ENCODE measurements at regions not wholly inside any gene's neighbourhood (a gene's known extent, or its start where the extent isn't known, plus 50 kb on each side); places are given as distances from the start of the nearest gene placed in this dataset.

DNA sequence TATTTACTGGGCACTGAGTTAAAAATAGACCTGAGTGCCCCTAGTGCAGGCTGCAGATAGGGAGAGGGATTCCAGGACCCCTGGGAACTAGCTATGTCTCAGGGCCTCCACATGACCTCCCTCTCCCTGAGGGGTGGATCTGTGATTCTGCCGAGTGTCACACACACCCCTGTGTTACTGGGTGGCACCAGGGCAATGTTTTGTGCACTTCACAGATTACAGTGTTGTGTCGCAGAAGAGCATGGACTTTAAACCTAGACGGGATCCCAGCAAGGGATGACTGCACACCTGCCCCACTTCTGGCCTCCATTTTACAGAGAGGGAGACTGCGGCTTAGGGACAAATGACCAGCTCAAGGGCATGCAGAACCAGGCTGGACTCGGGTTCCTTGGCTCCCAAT lies 65.6 kb downstream of the ZFP36L2 start:
- H3K4me1 ChIP-seq (ENCODE audit: control insufficient read depth, insufficient read depth, low read length) = peaks cover 33% of the 10 kb centered on the region
- no peak overlapping the region for H3K9ac ChIP-seq (ENCODE audit: low read depth, low read length)
- no peak overlapping the region for H3K4me3 ChIP-seq (ENCODE audit: low read length)
- no peaks in the 10 kb centered on the region for H3K27me3 ChIP-seq (ENCODE audit: control insufficient read depth, insufficient read depth, low read length)
- H3K9me3 ChIP-seq (replicated peaks; ENCODE audit: low read length) = no peaks in the 10 kb centered on the region
- no peak overlapping the region for H3K4me2 ChIP-seq (ENCODE audit: low read length)
- no peaks in the 10 kb centered on the region for H3K36me3 ChIP-seq (ENCODE audit: insufficient read depth, low read length)

DNA sequence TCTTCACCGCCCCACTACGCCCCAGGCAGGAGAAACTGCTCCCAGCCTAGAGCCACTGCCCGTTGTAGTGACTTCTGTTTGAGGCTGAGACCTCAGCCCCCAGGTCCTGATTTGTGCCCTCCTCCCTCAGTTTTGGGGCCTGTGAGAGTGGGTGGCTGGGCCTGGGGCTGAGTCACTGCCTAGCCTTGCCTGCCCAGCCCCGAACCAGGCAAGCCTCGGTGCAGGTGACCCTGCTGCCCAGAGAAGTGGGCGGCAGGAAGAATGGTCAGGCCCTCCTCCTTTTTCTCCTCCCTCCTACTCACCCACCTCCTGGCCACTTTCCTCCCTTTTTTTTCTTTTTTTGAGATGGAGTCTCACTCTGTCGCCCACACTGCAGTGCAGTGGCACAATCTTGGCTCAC lies 66.6 kb downstream of the ZFP36L2 start:
- Histone ChIP-seq H3K4me2 (ENCODE audit: low read length) (peak overlapping the region; percentile 67), H3K36me3 (ENCODE audit: insufficient read depth, low read length) (no peaks in the 10 kb centered on the region), H3K9ac (ENCODE audit: low read depth, low read length) (peak overlapping the region; percentile 77), H3K4me3 (ENCODE audit: low read length) (no peak overlapping the region), H3K9me3 (replicated peaks; ENCODE audit: low read length) (no peaks in the 10 kb centered on the region), H3K27me3 (ENCODE audit: control insufficient read depth, insufficient read depth, low read length) (no peaks in the 10 kb centered on the region), H3K4me1 (ENCODE audit: control insufficient read depth, insufficient read depth, low read length) (peaks cover 33% of the 10 kb centered on the region)

DNA sequence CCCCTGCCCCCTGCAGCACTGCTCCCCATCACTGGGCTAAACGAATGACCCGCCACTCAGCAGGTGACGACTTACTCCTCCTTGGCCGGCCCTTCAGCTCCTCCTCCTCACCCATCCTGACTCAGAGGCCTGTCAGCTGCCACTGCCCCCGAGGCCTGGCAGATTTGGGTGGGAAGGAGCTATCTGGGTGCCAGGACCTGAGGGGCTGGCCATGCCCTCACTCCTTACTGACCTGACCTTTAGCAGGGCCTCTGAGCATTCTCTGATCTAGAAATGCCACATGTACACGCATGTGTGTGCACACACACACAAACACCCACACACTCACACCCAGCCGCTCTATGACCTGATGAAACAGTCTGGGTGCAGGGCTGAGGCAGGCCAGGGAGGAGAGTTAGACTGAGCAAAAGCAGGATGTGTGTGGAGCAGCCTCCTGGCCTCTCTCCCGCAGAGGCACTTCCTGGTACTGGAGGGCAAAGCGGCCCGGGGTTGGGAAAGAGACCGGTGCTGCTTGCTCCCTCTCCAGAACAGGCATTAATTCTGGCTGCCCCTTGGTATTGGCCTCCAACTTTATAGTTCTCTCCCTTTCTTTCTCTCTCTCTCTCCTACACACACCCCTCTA lies 68.0 kb downstream of the ZFP36L2 start:
- peaks cover 33% of the 10 kb centered on the region for H3K4me1 ChIP-seq (ENCODE audit: control insufficient read depth, insufficient read depth, low read length)
- H3K4me2 ChIP-seq (ENCODE audit: low read length) = peak overlapping the region; percentile 67
- no peaks in the 10 kb centered on the region for H3K36me3 ChIP-seq (ENCODE audit: insufficient read depth, low read length)
- peak overlapping the region; percentile 34 for H3K4me3 ChIP-seq (ENCODE audit: low read length)
- H3K9me3 ChIP-seq (replicated peaks; ENCODE audit: low read length) = no peaks in the 10 kb centered on the region
- H3K27me3 ChIP-seq (ENCODE audit: control insufficient read depth, insufficient read depth, low read length) = no peaks in the 10 kb centered on the region
- peak overlapping the region; percentile 77 for H3K9ac ChIP-seq (ENCODE audit: low read depth, low read length)

DNA sequence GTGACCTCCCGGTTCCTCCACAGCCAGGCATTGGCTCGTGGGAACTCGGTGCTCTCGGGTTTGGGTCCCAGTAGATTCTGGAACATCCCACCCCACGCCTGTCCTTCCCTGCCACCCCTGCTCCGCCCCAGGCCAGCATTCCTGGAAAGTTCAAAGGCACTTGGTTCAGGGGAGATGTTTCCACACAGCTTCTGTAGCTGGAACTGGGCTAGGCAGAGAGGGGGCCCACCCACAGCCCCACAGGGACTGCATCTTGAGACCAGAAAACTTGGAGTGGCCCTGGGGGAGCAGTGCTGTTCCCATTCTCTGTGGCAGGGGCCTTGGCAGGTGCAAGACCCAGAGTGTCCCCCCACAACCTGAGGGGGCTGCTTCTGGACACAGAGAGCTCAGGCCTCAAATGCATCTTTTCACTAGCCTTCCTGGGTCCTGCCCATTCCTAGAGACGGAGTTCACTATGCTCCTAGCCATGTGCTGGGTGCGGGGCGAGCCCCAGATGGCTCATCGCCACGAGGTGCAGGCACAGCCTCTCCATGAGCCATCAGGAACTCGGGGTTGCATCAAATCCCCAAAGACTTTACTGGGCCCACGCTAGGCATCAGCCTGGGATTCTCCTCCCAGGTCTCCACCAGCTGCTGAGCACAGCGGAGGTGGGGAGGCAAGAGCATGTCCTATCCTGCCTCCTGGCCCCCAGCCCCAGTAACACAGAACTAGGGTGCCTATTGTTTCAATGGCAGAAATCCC lies 68.7 kb downstream of the ZFP36L2 start:
- H3K27me3 ChIP-seq (ENCODE audit: control insufficient read depth, insufficient read depth, low read length) = no peaks in the 10 kb centered on the region
- peak overlapping the region; percentile 67 for H3K4me2 ChIP-seq (ENCODE audit: low read length)
- H3K9ac ChIP-seq (ENCODE audit: low read depth, low read length) = peak overlapping the region; percentile 77
- no peaks in the 10 kb centered on the region for H3K36me3 ChIP-seq (ENCODE audit: insufficient read depth, low read length)
- H3K4me3 ChIP-seq (ENCODE audit: low read length) = no peak overlapping the region
- no peaks in the 10 kb centered on the region for H3K9me3 ChIP-seq (replicated peaks; ENCODE audit: low read length)
- H3K4me1 ChIP-seq (ENCODE audit: control insufficient read depth, insufficient read depth, low read length) = peaks cover 33% of the 10 kb centered on the region

DNA sequence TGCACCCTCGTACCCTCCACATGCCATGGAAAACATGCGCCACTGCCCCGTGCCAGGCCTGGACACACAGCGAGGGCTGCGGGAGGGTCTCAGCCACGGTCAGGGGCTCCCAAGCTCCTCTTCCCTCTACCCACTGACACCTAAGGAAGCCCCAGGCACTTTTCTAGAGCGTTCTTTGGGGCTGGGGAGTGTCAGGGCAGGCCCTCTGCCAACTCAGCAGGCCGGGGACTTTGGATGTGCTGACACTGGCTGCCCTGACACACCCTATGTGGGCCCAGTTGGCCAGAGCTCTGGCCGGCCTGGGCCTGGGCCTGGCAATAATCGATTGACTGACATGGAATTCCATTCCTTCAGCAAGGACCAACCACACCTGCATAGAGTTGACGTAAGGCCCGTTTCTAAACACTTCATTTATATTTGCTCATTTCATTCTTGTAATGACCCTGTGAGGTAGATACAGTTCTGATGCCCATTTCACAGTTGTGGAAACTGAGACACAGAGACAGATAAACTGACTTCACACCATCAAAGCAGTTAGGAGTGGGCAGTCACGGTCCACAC lies 70.5 kb downstream of the ZFP36L2 start:
- H3K4me3 ChIP-seq (ENCODE audit: low read length) = no peak overlapping the region
- no peaks in the 10 kb centered on the region for H3K27me3 ChIP-seq (ENCODE audit: control insufficient read depth, insufficient read depth, low read length)
- no peaks in the 10 kb centered on the region for H3K36me3 ChIP-seq (ENCODE audit: insufficient read depth, low read length)
- H3K9ac ChIP-seq (ENCODE audit: low read depth, low read length) = no peak overlapping the region
- H3K4me2 ChIP-seq (ENCODE audit: low read length) = no peak overlapping the region
- no peaks in the 10 kb centered on the region for H3K9me3 ChIP-seq (replicated peaks; ENCODE audit: low read length)
- H3K4me1 ChIP-seq (ENCODE audit: control insufficient read depth, insufficient read depth, low read length) = peaks cover 33% of the 10 kb centered on the region

DNA sequence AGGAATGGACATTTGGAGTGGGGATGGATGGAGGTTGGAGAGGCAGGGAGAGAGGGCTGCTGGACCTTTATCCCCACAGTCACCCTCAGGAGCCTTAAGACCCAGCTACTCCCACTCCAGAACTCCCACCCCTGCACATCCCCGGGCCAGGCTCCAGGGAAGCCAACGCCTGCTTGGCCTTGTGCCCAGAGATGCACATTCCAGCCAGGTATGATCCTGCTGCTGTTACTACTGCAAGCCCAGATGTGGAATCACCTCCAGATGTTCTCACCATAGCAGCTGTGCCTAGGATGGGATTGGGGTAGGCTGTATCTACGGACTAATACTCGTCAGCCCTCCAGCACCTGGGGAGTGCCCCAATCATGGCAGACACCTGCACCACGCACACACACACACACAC lies 71.7 kb downstream of the ZFP36L2 start:
- Histone ChIP-seq H3K27me3 (ENCODE audit: control insufficient read depth, insufficient read depth, low read length) (no peaks in the 10 kb centered on the region), H3K4me2 (ENCODE audit: low read length) (no peak overlapping the region), H3K36me3 (ENCODE audit: insufficient read depth, low read length) (no peaks in the 10 kb centered on the region), H3K9me3 (replicated peaks; ENCODE audit: low read length) (no peaks in the 10 kb centered on the region), H3K4me1 (ENCODE audit: control insufficient read depth, insufficient read depth, low read length) (peaks cover 24% of the 10 kb centered on the region), H3K4me3 (ENCODE audit: low read length) (no peak overlapping the region), H3K9ac (ENCODE audit: low read depth, low read length) (no peak overlapping the region)

DNA sequence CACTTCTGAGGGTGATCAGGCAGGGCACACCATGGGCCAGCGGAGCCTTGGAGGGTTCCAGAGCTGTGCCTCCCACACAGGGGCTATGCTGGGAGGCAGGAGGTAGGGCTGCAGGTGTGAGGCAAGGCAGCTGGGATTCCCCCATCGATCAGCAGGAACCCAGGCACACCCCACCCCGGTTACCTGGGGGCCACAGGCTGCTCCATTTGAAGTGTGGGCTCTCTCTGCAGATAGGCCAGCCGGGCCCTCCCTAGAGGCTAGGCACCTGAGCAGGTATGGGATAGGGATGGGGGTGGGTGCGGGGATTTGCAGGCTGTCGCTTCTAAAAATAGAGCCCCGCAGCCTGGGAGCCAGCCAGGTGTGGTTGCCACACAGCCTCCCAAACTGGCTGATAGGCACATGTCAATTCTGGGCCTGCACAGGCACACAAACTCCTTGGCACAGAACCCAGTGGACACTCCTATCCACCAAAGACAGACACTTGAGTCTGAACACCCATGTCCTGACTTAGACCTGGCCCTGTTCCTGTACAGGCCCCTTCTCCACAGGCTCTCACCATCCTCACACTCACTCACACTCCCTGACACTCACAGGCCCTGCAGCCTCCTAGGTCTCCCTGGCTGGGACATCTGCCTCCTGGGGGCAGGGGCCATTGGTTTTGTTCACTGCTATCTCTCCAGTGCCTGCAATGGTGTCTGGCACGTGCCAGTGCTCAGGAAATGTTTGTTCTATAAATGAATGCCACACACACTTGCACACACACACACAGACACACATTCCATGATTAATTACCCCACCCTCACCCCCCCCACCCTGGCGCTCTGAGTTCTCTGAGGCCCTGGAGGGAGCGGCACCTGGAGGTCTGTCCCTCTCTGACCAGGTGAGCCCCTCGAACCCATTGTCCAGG lies 73.4 kb downstream of the ZFP36L2 start:
- Histone ChIP-seq H3K36me3 (ENCODE audit: insufficient read depth, low read length) (no peaks in the 10 kb centered on the region), H3K4me3 (ENCODE audit: low read length) (no peak overlapping the region), H3K4me1 (ENCODE audit: control insufficient read depth, insufficient read depth, low read length) (peaks cover 7% of the 10 kb centered on the region), H3K9me3 (replicated peaks; ENCODE audit: low read length) (no peaks in the 10 kb centered on the region), H3K9ac (ENCODE audit: low read depth, low read length) (no peak overlapping the region), H3K27me3 (ENCODE audit: control insufficient read depth, insufficient read depth, low read length) (no peaks in the 10 kb centered on the region), H3K4me2 (ENCODE audit: low read length) (no peak overlapping the region)

DNA sequence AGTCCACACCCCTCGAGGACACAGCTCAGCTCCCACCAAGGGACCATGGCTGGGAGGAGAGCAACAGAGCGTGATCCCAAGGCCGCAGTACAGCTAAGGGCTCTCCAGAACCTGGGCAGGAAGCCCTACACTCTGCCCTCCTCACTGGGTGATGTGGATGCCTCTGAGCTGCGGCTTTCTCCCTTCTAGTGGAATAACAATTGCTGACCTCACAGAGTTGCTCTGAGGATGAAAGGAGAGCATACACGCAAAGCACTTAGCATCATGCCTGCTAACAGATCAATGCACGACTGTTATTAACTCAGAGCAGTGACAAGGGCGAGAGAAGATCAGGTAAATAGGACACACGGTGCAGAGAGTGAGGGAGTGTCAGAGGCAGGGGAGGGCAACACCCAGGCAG lies 74.2 kb downstream of the ZFP36L2 start:
- Histone ChIP-seq H3K9me3 (replicated peaks; ENCODE audit: low read length) (no peaks in the 10 kb centered on the region), H3K4me2 (ENCODE audit: low read length) (no peak overlapping the region), H3K9ac (ENCODE audit: low read depth, low read length) (no peak overlapping the region), H3K4me3 (ENCODE audit: low read length) (no peak overlapping the region), H3K27me3 (ENCODE audit: control insufficient read depth, insufficient read depth, low read length) (no peaks in the 10 kb centered on the region), H3K36me3 (ENCODE audit: insufficient read depth, low read length) (no peaks in the 10 kb centered on the region), H3K4me1 (ENCODE audit: control insufficient read depth, insufficient read depth, low read length) (no peaks in the 10 kb centered on the region)

DNA sequence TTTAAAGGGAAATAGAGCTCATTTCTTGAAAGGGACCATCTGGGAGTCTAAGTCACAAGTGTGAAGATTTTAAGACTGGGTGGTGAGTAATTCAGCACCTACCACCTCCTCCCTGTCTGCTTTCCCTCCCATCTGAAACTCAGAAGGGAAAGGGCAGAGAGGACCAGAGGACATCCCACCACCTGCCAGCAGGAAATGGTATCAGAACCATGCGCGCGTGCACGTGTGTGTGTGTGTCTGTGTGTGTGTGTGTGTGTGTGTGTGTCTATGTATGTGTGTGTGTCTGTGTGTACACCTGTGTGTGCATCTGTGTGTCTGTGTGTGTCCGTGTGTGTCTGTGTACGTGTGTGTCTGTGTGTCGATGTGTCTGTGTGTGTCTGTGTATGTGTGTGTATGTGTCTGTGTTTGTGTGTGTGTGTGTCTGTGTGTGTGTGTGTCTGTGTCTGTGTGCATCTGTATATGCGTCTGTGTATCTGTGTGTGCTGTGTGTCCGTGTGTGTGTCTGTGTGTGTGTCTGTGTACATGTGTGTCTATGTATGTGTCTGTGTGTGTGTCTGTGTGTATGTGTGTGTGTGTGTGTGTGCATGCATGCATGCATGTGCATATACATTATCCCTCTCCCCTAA lies 76.8 kb downstream of the ZFP36L2 start:
- H3K9me3 ChIP-seq (replicated peaks; ENCODE audit: low read length) = no peaks in the 10 kb centered on the region
- no peak overlapping the region for H3K9ac ChIP-seq (ENCODE audit: low read depth, low read length)
- H3K36me3 ChIP-seq (ENCODE audit: insufficient read depth, low read length) = no peaks in the 10 kb centered on the region
- H3K4me3 ChIP-seq (ENCODE audit: low read length) = no peak overlapping the region
- H3K4me1 ChIP-seq (ENCODE audit: control insufficient read depth, insufficient read depth, low read length) = no peaks in the 10 kb centered on the region
- H3K27me3 ChIP-seq (ENCODE audit: control insufficient read depth, insufficient read depth, low read length) = no peaks in the 10 kb centered on the region
- H3K4me2 ChIP-seq (ENCODE audit: low read length) = no peak overlapping the region

DNA sequence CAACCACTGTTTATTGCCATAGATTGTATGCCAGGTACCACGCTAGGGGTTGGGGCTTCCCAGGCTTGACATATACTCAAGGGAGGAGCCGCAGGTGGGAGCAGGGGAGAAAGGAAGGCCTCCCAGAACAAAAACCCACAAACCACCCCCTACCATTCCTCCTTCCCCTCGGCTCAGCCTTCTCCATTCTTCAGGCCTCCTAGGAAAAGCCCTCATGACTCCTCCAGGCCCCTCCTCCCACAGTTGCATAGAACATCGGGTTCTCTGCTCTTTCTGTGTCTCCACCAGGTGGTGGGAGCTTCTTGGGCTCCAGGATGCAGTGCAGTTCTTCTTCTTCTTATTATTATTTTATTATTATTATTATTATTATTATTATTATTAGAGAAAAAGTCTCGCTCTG lies 80.3 kb downstream of the ZFP36L2 start:
- H3K27me3 ChIP-seq (ENCODE audit: control insufficient read depth, insufficient read depth, low read length) = no peaks in the 10 kb centered on the region
- H3K4me3 ChIP-seq (ENCODE audit: low read length) = no peak overlapping the region
- no peaks in the 10 kb centered on the region for H3K36me3 ChIP-seq (ENCODE audit: insufficient read depth, low read length)
- H3K9ac ChIP-seq (ENCODE audit: low read depth, low read length) = no peak overlapping the region
- H3K4me1 ChIP-seq (ENCODE audit: control insufficient read depth, insufficient read depth, low read length) = no peaks in the 10 kb centered on the region
- no peaks in the 10 kb centered on the region for H3K9me3 ChIP-seq (replicated peaks; ENCODE audit: low read length)
- no peak overlapping the region for H3K4me2 ChIP-seq (ENCODE audit: low read length)

DNA sequence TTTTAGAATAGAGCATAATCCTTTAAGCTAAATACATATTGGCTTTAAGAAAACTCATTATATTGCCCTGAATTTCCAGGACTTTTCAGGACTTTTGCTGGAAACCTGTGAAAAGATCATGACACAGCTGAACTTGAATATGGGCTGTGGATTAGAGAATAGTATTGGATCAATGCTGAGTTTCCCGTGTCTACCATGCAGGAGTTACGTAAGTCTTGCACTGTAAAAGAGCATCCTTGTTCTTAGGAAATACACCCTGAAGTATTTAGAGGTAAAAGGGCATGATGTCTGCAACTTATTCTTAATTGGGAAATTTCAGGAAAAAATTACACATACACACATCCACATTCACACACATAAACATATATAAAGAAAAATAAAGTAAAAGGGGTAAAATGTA lies 82.1 kb downstream of the ZFP36L2 start:
- Histone ChIP-seq H3K9ac (ENCODE audit: low read depth, low read length) (no peak overlapping the region), H3K4me3 (ENCODE audit: low read length) (no peak overlapping the region), H3K9me3 (replicated peaks; ENCODE audit: low read length) (no peaks in the 10 kb centered on the region), H3K36me3 (ENCODE audit: insufficient read depth, low read length) (no peaks in the 10 kb centered on the region), H3K27me3 (ENCODE audit: control insufficient read depth, insufficient read depth, low read length) (no peaks in the 10 kb centered on the region), H3K4me2 (ENCODE audit: low read length) (no peak overlapping the region), H3K4me1 (ENCODE audit: control insufficient read depth, insufficient read depth, low read length) (no peaks in the 10 kb centered on the region)
